IPS-15b (cell line): ENCODE measurements at regions not wholly inside any gene's neighbourhood (a gene's known extent, or its start where the extent isn't known, plus 50 kb on each side); places are given as distances from the start of the nearest gene placed in this dataset.

Source experiments
- H3K27me3 ChIP-seq: one replicate; pipeline ENCODE4 v1.6.1; 2013; ENCODE audit warnings: low read length; ENCODE audit not compliant: control insufficient read depth, insufficient read depth
- H3K36me3 ChIP-seq: one replicate; pipeline ENCODE4 v1.6.1; 2013; ENCODE audit warnings: low read length; ENCODE audit not compliant: control insufficient read depth, insufficient read depth
- H3K4me1 ChIP-seq: one replicate; pipeline ENCODE4 v1.6.1; 2013; ENCODE audit warnings: mild to moderate bottlenecking, low read length; ENCODE audit not compliant: control insufficient read depth, insufficient read depth
- H3K4me3 ChIP-seq: one replicate; pipeline ENCODE4 v1.5.1; 2013; ENCODE audit warnings: low read depth, low read length
- H3K9ac ChIP-seq: one replicate; pipeline ENCODE4 v1.6.1; 2013; ENCODE audit warnings: low read depth, mild to moderate bottlenecking, low read length
- H3K9me3 ChIP-seq: one replicate; pipeline ENCODE4 v1.6.1; 2013; ENCODE audit warnings: mild to moderate bottlenecking, low read length; ENCODE audit not compliant: control insufficient read depth, insufficient read depth

GRCh38 chr9:29875547-29875946 lies 2302.3 kb upstream of the C9orf72 start:
- H3K36me3 ChIP-seq = no peaks in the 10 kb centered on the region
- peaks cover 10% of the 10 kb centered on the region for H3K4me1 ChIP-seq
- no peak overlapping the region for H3K4me3 ChIP-seq
- H3K27me3 ChIP-seq = no peaks in the 10 kb centered on the region
- H3K9me3 ChIP-seq = no peaks in the 10 kb centered on the region
- no peak overlapping the region for H3K9ac ChIP-seq

- Histone ChIP-seq H3K9me3 (no peaks in the 10 kb centered on the region), H3K36me3 (no peaks in the 10 kb centered on the region), H3K27me3 (no peaks in the 10 kb centered on the region), H3K4me1 (no peaks in the 10 kb centered on the region), H3K4me3 (no peak overlapping the region), H3K9ac (no peak overlapping the region)
These were observed 2309.5 kb upstream of the C9orf72 start for GRCh38 chr9:29882767-29883166.

GRCh38 chr9:29906065-29906464 lies 2332.8 kb upstream of the C9orf72 start:
- no peaks in the 10 kb centered on the region for H3K36me3 ChIP-seq
- H3K4me3 ChIP-seq = no peak overlapping the region
- H3K9me3 ChIP-seq = no peaks in the 10 kb centered on the region
- no peak overlapping the region for H3K9ac ChIP-seq
- H3K4me1 ChIP-seq = no peaks in the 10 kb centered on the region
- no peaks in the 10 kb centered on the region for H3K27me3 ChIP-seq

- Histone ChIP-seq H3K36me3 (no peaks in the 10 kb centered on the region), H3K4me1 (no peaks in the 10 kb centered on the region), H3K9me3 (no peaks in the 10 kb centered on the region), H3K27me3 (no peaks in the 10 kb centered on the region), H3K4me3 (no peak overlapping the region), H3K9ac (no peak overlapping the region)
These were observed 2354.8 kb upstream of the C9orf72 start for GRCh38 chr9:29928072-29928471.

GRCh38 chr9:29939559-29939958 lies 2366.3 kb upstream of the C9orf72 start:
- Histone ChIP-seq H3K9me3 (no peaks in the 10 kb centered on the region), H3K4me3 (no peak overlapping the region), H3K27me3 (no peaks in the 10 kb centered on the region), H3K36me3 (no peaks in the 10 kb centered on the region), H3K4me1 (no peaks in the 10 kb centered on the region), H3K9ac (no peak overlapping the region)

- Histone ChIP-seq H3K36me3 (no peaks in the 10 kb centered on the region), H3K4me3 (no peak overlapping the region), H3K9me3 (no peaks in the 10 kb centered on the region), H3K9ac (no peak overlapping the region), H3K27me3 (no peaks in the 10 kb centered on the region), H3K4me1 (no peaks in the 10 kb centered on the region)
These were observed 2371.7 kb upstream of the C9orf72 start for GRCh38 chr9:29945012-29945411.

- Histone ChIP-seq H3K4me3 (no peak overlapping the region), H3K4me1 (no peaks in the 10 kb centered on the region), H3K27me3 (no peaks in the 10 kb centered on the region), H3K9ac (no peak overlapping the region), H3K36me3 (no peaks in the 10 kb centered on the region), H3K9me3 (no peaks in the 10 kb centered on the region)
These were observed 2385.2 kb upstream of the C9orf72 start for GRCh38 chr9:29958469-29958868.

- no peaks in the 10 kb centered on the region for H3K9me3 ChIP-seq
- H3K9ac ChIP-seq = no peak overlapping the region
- H3K27me3 ChIP-seq = no peaks in the 10 kb centered on the region
- no peaks in the 10 kb centered on the region for H3K36me3 ChIP-seq
- H3K4me3 ChIP-seq = no peak overlapping the region
- no peaks in the 10 kb centered on the region for H3K4me1 ChIP-seq
These were observed 2392.6 kb upstream of the C9orf72 start for GRCh38 chr9:29965834-29966233.

- Histone ChIP-seq H3K4me3 (no peak overlapping the region), H3K4me1 (no peaks in the 10 kb centered on the region), H3K9ac (no peak overlapping the region), H3K9me3 (no peaks in the 10 kb centered on the region), H3K36me3 (no peaks in the 10 kb centered on the region), H3K27me3 (no peaks in the 10 kb centered on the region)
These were observed 2393.0 kb upstream of the C9orf72 start for GRCh38 chr9:29966247-29966646.

- Histone ChIP-seq H3K4me1 (no peaks in the 10 kb centered on the region), H3K4me3 (no peak overlapping the region), H3K9me3 (no peaks in the 10 kb centered on the region), H3K9ac (no peak overlapping the region), H3K27me3 (no peaks in the 10 kb centered on the region), H3K36me3 (no peaks in the 10 kb centered on the region)
These were observed 2395.6 kb upstream of the C9orf72 start for GRCh38 chr9:29968831-29969230.

GRCh38 chr9:29969408-29969807 lies 2396.1 kb upstream of the C9orf72 start:
- Histone ChIP-seq H3K4me3 (no peak overlapping the region), H3K9me3 (no peaks in the 10 kb centered on the region), H3K4me1 (no peaks in the 10 kb centered on the region), H3K27me3 (no peaks in the 10 kb centered on the region), H3K9ac (no peak overlapping the region), H3K36me3 (no peaks in the 10 kb centered on the region)

GRCh38 chr9:29969856-29970647 lies 2396.8 kb upstream of the C9orf72 start:
- Histone ChIP-seq H3K36me3 (no peaks in the 10 kb centered on the region), H3K4me3 (no peak overlapping the region), H3K9ac (no peak overlapping the region), H3K9me3 (no peaks in the 10 kb centered on the region), H3K27me3 (no peaks in the 10 kb centered on the region), H3K4me1 (no peaks in the 10 kb centered on the region)
